ENCODE measurements at regions not wholly inside any gene's neighbourhood (a gene's known extent, or its start where the extent isn't known, plus 50 kb on each side); places are given as distances from the start of the nearest gene placed in this dataset.
"Not testable (repeated sequence)": the region's sequence is repeated elsewhere in the genome, so short reads cannot be mapped to it uniquely, and the experiment has no call there.

DNA sequence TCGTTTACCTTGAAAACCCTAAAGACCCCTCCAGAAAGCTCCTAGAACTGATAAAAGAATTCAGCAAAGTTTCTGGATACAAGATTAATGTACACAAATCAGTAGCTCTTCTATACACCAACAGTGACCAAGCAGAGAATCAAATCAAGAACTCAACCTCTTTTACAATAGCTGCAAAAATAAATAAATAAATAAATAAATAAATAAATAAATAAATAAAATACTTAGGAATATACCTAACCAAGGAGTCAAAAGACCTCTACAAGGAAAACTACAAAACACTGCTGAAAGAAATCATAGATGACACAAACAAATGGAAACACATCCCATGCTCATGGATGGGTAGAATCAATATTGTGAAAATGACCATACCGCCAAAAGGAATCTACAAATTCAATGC lies 186.8 kb upstream of the EOLA2 start:
- DNase-seq (ENCODE audit: low read depth in 2 of 2): not testable (repeated sequence)

DNA sequence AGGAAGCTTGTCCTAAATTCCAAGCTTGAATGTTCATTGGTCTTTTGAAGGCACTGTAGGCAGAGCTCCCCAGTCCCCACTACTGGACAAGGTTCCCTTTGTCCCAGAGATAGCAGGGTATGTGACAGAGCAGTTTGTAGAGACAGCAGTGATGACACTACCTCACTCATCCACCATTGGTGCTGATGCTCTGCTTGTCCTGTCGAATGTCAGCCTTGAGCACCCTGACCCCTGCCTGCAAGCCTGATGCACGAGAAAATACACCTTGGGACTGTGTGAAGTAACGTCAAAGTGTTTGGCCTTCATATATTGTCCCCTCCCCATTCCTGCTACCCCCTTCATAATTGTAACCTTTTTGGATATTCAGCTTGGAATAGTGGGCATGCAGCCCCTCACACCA lies 188.9 kb upstream of the EOLA2 start:
- no peak for DNase-seq (ENCODE audit: low read depth in 2 of 2)

DNA sequence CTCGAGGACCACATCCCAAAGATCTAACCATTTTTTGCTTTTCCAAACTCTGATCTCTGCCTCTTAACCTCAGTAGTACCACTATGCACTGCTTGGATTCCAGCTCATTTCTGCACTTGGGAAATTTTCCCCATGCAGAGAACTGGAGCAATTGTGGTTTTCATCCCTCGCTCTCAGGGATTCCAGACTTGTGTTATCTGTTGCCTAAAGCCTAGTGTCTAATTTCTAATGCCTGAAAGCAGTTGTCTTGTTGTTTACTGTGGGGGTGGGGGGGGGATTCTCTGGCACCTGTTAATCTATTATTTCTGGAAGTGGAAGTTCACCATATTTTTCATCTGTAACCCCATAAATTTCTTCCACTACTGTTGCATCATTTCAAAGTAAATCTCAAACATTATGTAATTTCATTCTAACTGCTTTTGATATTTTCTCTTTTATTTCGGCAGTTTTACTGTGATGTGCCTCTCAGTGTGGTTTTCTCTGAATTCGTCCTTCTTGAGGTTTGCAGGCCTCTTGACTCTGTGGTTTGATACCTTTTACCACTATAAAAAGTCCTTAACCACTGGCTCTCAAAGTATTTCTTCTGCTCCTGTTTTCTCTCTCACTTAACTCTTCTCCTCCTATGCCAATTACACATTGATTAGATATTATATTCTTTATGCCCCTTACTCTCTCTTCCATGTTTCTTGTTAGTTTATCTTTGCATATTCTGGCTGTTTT lies 205.6 kb upstream of the EOLA2 start:
- DNase-seq (ENCODE audit: low read depth in 2 of 2): no peak

DNA sequence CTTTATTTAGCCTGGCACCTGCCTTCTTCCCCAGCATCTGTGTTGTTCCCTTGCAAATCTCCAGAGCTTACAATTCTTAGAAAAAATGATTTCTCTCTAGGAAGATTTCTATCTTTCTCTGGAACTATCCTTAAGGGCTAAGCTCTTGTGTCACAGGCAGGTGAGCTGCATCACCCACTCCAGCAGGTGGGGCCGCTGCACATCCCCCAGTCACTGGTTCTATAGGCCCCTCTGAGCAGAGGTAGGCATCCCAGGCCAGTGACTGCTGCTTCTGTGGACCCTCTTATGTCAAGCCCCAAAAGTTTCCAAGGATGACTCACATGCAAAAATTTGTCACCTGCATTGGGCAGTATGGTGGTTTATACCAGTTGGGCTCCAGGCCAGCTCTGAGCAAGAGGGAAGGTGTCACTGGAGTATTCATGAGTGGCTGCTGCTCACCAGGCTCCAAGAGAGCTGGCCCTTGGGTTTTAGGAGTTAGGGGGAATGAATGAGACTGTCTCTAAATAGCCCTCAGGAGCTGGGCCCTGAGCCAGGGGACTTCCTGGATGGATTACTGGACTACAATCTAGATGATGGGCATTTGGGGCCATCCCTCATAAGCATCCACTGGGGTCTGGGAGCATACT lies 208.1 kb upstream of the EOLA2 start:
- DNase-seq (ENCODE audit: low read depth in 2 of 2): no peak

DNA sequence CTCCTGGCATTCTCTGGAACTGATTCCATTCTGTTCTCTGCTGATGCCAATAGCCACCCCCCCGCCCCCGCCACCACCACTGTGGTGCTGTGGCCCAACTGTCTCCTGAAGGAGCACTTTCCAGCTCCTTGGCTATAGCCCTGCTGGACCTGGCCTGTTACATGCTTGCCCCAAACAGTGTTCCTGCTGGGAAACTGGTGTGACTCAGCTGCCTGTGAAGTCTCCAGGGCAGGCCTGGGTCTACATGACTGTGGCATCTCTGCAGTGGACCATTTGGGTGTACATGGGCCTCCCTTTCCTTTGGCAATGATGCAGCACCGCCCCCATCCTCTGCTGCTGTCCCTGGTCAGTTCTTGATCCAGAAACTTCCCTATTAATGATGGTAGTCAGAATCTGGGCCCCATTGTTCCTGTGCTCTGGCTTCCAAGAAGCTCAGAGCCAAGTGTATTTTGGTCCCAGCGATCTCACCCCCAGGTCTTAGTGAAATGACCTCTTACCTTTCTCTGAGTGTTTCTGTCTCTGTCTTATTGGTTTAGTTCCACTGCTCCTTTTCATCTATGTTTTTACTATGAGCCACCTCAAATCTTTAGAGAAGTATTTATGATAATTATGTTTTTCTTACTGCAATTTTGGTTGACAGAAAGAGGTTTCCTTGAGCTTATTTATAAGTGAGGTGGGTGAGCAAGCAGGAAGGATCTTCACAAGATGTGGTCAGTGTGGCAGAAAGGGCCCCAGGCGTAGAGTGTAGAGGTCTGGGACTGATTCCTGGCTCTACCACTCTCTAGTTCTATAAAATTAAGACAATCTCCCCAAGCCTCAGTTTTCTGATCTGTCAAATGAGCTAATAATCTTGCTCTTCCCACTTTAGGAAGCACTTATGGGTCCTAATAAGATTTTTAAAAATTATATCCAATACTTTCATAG lies 210.7 kb upstream of the EOLA2 start:
- no peak for DNase-seq (ENCODE audit: low read depth in 2 of 2)

DNA sequence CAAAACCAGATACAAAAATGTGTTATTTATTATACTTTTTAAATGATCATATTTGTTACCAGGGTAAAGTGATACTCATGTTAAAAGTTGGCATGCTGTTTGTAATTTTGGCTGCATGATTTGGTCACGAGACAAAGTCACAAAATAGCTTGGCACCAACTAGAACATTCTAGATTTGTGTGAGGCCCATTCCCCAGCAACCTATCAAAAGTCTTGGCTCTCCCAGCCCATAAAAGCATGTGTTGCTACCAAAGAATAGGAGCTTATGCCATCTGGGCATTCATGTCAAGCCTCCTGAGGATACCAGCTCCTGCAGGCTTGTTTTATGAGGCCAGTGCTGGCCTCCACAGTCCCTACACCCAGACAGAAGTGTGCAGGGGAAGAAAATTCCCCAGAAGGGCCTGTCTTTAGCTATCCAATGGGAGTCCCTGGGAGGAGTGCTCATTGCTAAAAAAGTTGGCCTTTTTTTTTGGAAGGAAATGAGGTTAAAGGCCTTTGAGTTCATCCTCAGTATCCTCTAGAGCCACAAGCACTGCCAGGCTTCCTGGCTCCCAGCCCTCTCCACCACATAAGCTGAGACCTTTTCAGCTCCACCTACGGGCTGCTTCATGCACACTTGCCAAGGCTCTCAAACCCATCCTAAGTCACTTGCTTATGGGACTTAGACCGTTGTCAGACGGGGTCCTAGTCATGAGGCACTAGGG lies 211.9 kb upstream of the EOLA2 start:
- no peak for DNase-seq (ENCODE audit: low read depth in 2 of 2)

DNA sequence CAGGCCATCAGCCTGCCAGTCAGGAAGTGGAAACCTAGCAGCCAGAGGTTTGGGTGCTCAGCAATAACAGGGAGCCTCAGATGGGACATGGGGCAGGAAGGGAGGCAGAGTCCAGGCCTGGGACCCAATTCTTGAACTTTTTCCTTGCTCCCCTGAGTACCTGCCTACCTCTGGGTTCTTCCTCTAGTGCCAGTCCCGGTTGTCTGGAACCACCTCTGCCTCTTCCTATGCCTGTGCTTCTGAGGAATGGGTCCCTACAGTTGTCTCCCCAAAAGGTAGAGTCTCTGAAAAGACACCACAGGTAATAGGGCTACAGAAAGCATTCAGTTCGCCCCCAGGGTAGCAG lies 212.4 kb upstream of the MAMLD1 start:
- DNase-seq (ENCODE audit: low read depth in 2 of 2): no peak

DNA sequence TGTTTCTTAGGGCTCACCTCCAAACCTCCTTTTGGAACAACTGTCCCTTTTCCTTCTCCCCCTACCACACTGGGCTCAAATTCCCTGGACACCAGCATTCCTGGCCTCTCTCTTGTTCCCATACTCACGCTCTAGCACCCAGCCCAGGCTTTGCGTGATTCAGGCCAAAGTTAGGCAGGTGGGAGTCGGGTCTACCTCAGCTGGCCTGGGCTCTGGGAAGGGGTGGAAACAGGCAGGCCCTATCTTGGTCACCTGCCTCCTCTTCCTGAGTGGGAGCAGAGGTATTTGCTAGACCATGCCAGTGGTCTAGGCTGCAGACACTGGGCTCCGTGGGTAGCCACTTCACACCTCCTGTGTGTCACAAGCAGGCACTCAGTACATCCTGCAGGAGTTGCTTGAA lies 211.1 kb upstream of the MAMLD1 start:
- DNase-seq (ENCODE audit: low read depth in 2 of 2): no peak

DNA sequence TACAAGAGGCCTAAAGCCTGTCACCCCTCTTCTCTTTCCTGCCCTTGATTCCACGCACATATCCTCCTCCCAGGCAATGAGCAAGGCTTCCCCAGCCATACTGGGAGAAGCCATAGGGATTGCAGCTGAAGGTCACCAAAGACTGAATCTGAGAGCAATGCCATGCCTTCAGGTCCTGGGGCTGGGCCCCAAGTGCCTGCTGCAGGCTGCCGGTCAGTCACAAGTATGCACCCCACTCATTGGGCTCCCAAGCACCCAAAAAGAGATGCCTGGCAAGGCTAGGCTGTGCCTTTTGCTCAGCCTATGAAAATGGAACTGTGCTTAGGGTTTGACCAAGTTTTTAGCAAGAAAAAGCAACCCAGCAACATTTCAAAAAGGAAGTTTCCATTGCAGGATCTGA lies 210.6 kb upstream of the MAMLD1 start:
- DNase-seq (ENCODE audit: low read depth in 2 of 2): no peak

DNA sequence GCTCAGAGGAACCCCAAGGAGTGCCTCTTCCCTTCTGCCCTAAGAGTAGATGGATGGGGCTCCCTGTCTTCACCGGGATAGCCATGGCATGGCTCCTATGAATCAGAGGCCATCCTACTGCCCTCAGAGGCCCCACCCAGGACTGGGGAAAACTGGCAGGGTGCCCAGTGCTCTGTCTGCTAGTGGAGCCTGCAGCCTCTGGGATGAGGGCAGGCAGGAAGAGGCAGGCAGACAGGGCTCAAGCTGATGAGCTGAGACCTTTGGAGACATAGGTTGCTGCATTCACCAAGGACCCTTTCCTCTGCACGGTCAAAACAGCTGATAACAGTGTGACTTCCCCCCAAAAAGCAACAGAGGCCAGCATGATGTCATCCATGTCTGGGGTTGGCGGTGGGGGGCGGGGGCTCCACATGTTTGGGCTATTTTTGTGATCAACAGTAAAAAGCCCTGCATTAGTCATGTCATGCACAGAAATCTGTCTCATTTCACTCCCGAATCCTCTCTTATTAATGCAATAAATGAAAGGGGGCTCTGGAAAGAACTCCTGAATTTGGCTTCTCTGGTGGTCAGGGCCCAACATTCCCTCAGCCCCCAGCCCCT lies 207.6 kb upstream of the MAMLD1 start:
- DNase-seq (ENCODE audit: low read depth in 2 of 2): no peak

DNA sequence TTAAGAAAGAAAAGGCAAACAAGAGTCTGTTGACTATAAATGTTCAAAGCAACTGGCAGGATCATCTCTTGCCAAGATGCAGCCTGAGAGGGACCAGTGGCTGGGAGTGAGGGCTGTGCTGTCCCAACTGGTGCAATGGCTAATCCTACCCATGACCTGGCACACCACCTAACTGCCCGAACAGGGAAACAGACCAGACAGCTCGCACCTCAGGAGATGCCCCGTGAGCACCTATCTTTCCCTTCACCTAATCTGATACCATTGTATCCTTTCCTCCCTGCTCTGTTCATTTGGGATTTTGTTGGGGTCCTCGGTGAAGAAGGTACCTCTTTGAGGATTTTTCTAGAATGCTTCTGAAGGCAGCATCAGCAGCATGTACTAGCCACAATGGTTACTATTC lies 206.5 kb upstream of the MAMLD1 start:
- no peak for DNase-seq (ENCODE audit: low read depth in 2 of 2)

DNA sequence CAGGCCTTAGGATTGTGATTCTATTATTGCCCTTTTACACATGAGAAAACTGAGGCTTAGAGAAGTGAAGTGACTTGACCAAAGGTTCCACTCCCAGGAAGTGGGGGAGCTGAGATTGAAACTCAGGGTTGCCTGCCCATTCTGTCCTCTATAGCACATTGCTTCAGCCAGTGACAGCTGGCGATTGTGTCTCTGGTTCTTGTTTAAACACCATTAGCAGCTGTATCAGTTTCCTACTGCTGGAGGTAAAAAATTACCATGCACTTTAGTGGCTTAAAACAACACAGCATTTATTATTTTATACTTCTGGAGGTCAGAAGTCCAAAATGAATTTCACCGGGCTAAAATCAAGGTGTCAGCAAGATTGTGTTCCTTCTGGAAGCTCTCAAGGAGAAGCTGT lies 205.8 kb upstream of the MAMLD1 start:
- no peak for DNase-seq (ENCODE audit: low read depth in 2 of 2)

DNA sequence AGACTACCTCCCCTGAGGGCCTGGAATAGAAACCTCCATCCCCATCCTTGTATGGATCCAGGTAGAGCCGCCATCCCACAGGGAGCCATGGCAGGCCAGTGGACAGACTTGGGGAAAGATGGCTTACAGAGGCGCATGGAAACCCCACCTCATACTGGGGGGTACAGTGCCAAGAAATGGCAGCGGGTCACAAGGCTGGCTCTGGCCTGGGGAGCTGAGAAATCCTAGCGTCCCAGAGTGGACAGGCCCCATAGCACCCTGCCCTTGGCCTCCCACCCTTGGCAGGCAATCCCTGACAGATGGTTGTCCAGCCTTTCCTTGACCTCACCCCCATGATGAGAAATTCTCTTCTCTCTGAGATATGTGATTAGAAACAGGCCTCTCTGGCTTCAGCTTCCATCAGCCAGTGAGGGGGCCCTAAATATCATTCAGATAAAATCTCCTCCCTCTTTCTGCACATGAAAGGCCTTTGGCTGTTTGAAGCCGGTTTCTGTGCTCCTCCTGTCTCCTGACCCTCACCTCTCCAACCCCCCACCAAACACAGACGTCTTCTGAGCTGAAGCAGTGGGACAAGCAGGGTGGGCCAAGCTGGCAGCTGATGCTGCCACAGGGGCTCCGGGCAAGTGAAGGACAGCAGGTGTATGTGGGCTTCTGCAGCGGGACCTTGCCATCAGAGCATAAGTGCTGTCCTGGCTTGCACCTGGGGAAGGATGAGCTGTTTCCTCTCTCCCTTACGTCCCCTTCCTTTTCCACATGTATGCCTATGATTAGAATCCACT lies 204.4 kb upstream of the MAMLD1 start:
- no peak for DNase-seq (ENCODE audit: low read depth in 2 of 2)

DNA sequence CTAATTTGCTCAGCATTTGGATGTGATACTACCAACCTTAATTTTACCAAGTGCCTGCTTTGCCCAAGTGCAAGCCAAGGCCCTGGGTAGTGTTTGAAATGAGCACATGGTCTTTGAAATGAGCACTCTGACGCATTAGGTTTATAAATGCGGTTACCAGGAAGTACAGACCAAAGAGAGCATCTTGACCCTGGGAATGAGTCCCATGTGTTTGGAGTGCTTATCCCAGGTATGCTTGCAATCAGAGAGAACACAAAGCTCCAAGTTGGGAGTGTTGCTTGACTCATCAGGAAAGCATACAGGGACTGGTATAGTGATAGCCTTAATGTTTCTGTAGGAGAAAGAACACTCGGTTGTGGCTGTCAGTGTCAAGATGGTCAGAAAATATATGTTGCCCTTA lies 203.6 kb upstream of the MAMLD1 start:
- DNase-seq (ENCODE audit: low read depth in 2 of 2): no peak

DNA sequence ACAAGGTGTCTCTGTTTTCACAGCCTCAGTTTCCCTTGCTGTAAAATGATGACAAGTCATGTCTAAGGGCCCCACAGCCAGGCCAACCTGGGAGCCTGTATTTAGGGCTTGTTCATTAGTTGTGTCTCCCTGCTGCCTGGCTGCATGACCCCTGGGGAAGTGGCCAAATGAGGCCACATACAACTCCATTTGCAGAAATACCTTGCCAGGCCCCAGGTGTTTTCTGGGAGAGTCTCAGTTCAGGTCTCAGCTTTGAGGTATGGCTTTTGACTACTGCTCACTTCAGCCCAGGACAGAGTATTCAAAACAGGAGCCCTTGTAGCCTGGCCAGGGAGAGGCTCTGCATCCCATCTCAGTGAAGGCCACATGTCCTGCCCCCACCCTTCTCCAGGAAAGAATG lies 202.5 kb upstream of the MAMLD1 start:
- DNase-seq (ENCODE audit: low read depth in 2 of 2): no peak

DNA sequence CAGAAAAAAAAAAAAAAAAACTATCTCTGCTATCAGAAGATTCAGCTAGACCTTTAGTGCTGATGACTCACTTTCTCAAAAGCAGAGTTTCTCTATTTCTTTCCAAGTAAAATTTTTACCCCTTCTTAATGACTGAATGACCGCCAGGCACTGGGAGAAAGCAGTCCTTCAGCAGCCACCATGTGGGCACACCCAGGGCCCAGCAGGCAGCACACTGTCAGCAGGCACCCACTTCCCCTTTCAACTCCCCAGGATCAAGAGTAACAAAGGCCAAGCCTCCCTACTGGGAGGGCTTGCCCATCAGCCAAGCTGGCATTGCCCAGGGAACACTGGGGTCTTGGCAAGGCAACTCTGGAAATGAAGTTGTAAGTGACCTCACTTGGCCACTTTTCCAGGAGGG lies 201.9 kb upstream of the MAMLD1 start:
- no peak for DNase-seq (ENCODE audit: low read depth in 2 of 2)

DNA sequence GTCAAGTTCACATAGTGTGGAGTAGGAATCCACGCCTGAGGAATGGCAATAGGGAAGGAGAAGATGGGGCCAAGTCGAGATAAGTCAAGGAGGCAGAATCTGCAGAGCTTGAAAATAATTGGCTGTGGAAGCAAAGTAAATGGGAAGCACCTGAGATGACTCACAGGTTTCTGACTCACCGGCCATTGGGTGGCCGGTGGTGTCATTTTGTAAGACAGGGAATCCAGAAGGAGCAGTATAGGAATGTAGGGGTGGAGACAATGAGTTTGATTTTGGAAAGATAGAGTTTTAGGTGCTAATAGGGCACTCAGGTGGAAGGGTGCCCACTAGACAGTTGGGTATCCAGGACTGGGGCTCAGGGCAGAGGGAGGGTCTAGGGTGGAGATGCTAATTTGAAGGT lies 201.0 kb upstream of the MAMLD1 start:
- DNase-seq (ENCODE audit: low read depth in 2 of 2): no peak

DNA sequence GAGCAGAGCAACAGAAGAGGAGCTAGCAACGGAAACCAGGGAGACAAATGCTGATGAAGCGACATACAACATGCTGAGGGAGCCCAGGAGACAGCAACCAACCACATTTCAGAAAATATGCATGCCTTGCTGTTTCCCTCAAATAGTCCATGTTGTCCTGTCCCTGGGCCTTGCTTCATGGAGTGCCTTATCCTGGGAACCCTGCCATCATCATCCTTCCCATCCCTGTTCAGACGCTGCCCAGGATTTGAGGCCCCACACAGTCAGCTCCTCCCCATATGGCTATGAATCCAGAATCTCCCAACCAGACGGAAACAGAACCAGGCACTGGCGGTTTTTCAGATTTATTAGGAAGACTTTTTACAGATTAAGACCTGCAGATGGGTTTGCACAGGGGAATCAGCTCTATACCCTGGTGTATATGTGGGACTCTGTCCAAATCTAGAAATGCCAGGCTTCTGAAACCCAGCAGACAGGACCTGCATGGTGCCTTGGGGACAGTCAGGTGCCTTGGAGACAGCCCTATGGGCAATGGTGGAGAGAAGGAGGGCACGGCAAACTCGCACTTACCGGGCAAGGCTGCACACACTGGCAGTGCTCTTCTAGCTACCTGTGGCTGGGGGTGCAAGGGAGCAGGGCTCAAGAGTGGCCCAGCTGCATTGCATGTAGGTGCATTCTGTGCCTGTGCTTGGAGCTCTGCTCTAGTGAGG lies 199.7 kb upstream of the MAMLD1 start:
- no peak for DNase-seq (ENCODE audit: low read depth in 2 of 2)

DNA sequence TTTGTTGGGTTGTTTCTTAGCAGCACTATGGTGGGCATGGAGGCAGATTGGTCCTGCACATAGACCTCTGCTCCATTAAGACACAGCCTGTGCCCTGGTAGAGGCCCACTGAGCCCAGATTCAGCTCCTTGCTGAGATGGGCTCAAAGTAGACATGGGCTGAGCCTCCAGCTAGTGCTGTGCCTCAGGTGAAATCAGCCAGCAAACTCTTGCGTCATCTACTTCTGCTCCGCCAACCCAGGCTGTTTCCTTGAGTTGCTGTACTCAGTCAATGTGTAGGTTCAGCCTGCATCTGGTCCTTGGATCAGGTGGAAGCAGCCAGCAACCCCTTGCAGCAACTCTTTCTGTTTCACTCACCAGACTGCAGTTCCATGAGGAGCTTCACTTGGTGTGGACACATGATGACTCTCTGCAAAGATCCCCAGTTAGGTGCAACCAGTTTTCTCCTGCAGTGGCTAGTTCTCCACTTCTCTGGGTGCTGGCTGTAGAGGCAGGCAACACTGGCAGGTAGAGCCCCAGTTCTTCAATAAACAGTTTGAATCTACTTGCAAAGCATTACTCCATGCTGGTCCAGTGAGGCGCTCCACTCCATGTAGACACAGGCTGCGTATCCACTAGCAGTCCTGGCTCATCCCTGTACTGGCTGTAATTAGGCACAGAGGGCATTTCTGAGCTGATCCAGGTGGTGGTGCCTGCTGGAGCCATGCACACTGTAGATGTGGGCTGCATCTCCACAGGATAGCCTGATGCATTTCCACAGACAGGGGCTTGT lies 199.0 kb upstream of the MAMLD1 start:
- no peak for DNase-seq (ENCODE audit: low read depth in 2 of 2)
